GM23338 (cell line): ENCODE measurements at regions not wholly inside any gene's neighbourhood (a gene's known extent, or its start where the extent isn't known, plus 50 kb on each side); places are given as distances from the start of the nearest gene placed in this dataset.
A peak's percentile ranks its signal among the peaks of the same experiment; 100 is the strongest.

Source experiments
- ATAC-seq: fragments of 200-7000 bp; cut with Tn5 transposase; 3 replicates; pipeline ENCODE4 v1.9.1; 2020
- DNase-seq: peaks from one replicate; pipeline ENCODE4 v3.0.0-alpha.2; 2015; ENCODE audit warnings: low spot score
- H2AFZ ChIP-seq: fragments of 200-600 bp; sonication (generic); 2 replicates; pipeline ENCODE4 v1.8.0; 2016; ENCODE audit warnings: antibody characterized with exemption, mild to moderate bottlenecking, moderate library complexity
- H3F3A ChIP-seq: fragments of 200-600 bp; sonication (generic); replicated peaks from 2 replicates; pipeline ENCODE4 v1.8.0; 2017; ENCODE audit warnings: antibody characterized with exemption, mixed run types, low read depth
- H3K27ac ChIP-seq: fragments of 200-600 bp; sonication (generic); 2 replicates; pipeline ENCODE4 v1.6.1; 2016; ENCODE audit warnings: low read depth
- H3K27me3 ChIP-seq: fragments of 200-600 bp; sonication (generic); 2 replicates; pipeline ENCODE4 v1.8.0; 2016; ENCODE audit warnings: mild to moderate bottlenecking, mixed run types, moderate library complexity; ENCODE audit not compliant: insufficient read depth
- H3K36me3 ChIP-seq: fragments of 200-600 bp; sonication (generic); 2 replicates; pipeline ENCODE4 v1.8.0; 2016; ENCODE audit warnings: mild to moderate bottlenecking; ENCODE audit not compliant: insufficient read depth
- H3K4me1 ChIP-seq: fragments of 200-600 bp; sonication (generic); 2 replicates; pipeline ENCODE4 v1.8.0; 2016; ENCODE audit warnings: mild to moderate bottlenecking, moderate library complexity; ENCODE audit not compliant: insufficient read depth
- H3K4me2 ChIP-seq: fragments of 200-600 bp; sonication (generic); 2 replicates; pipeline ENCODE4 v1.7.1; 2017; ENCODE audit warnings: mixed run types
- H3K4me3 ChIP-seq: fragments of 200-600 bp; sonication (generic); 2 replicates; pipeline ENCODE4 v1.6.1; 2016; ENCODE audit warnings: mixed run types
- H3K79me2 ChIP-seq: fragments of 200-600 bp; sonication (generic); replicated peaks from 2 replicates; pipeline ENCODE4 v1.8.0; 2017; ENCODE audit warnings: mild to moderate bottlenecking; ENCODE audit not compliant: insufficient read depth
- H3K9me2 ChIP-seq: fragments of 200-600 bp; sonication (generic); 2 replicates; pipeline ENCODE4 v1.8.0; 2017; ENCODE audit not compliant: insufficient read depth
- H4K20me1 ChIP-seq: fragments of 200-600 bp; sonication (generic); replicated peaks from 2 replicates; pipeline ENCODE4 v1.8.0; 2017; ENCODE audit warnings: mild to moderate bottlenecking; ENCODE audit not compliant: insufficient read depth
- H3K27ac Mint-ChIP-seq: 2 replicates; pipeline ENCODE4 v1.8.0; 2020; ENCODE audit warnings: inconsistent platforms, mild to moderate bottlenecking, moderate library complexity, mixed read lengths
- H3K27me3 Mint-ChIP-seq: 3 replicates; pipeline ENCODE4 v1.8.0; 2022; ENCODE audit warnings: low read depth, mild to moderate bottlenecking, moderate library complexity, mixed read lengths, inconsistent platforms; ENCODE audit not compliant: insufficient read depth, poor library complexity
- H3K36me3 Mint-ChIP-seq: 3 replicates; pipeline ENCODE4 v1.8.0; 2021; ENCODE audit warnings: low read depth, mild to moderate bottlenecking, inconsistent platforms, moderate library complexity, mixed read lengths
- H3K4me1 Mint-ChIP-seq: 3 replicates; pipeline ENCODE4 v1.8.0; 2020; ENCODE audit warnings: mild to moderate bottlenecking, inconsistent platforms, mixed read lengths
- H3K4me3 Mint-ChIP-seq: 3 replicates; pipeline ENCODE4 v1.8.0; 2021; ENCODE audit warnings: moderate library complexity, mild to moderate bottlenecking, inconsistent platforms, mixed read lengths
- H3K9me3 Mint-ChIP-seq: 3 replicates; pipeline ENCODE4 v1.8.0; 2020; ENCODE audit warnings: moderate library complexity, mild to moderate bottlenecking, inconsistent platforms, mixed read lengths
- CREB1 ChIP-seq: fragments of 250-450 bp; sonication (Bioruptor Pico); IDR thresholded peaks from 2 replicates; pipeline ENCODE4 v1.5.0; 2020; ENCODE audit warnings: low read depth, mild to moderate bottlenecking, moderate library complexity
- EZH2phosphoT487 ChIP-seq: fragments of 200-600 bp; sonication (generic); IDR thresholded peaks from one replicate; pipeline ENCODE4 v1.8.1; 2018; ENCODE audit warnings: antibody characterized with exemption; ENCODE audit not compliant: unreplicated experiment
- NANOG ChIP-seq: IDR thresholded peaks from 2 replicates; pipeline ENCODE4 v1.6.1; 2016; ENCODE audit warnings: antibody characterized with exemption, borderline replicate concordance
- POLR2AphosphoS5 ChIP-seq: IDR thresholded peaks from 2 replicates; pipeline ENCODE4 v1.6.1; 2016; ENCODE audit warnings: antibody characterized with exemption, low read depth
- STAT1 ChIP-seq: IDR thresholded peaks from one replicate; pipeline ENCODE4 v1.6.1; 2016; ENCODE audit warnings: antibody characterized with exemption; ENCODE audit not compliant: unreplicated experiment
- TF ChIP-seq, protein P1 (sequence below), 2 experiments: fragments of 200-600 bp in 1 of 2; sonication (generic) in 1 of 2; conservative IDR thresholded peaks; 2 replicates each; pipeline versions ENCODE4 v1.5.1 to v1.6.1; 2016 to 2017; ENCODE audit warnings: antibody characterized with exemption in 2 of 2, low read depth in 2 of 2, mild to moderate bottlenecking in 2 of 2, moderate library complexity in 1 of 2
- TF ChIP-seq, protein P2 (sequence below): fragments of 250-450 bp; sonication (Bioruptor Pico); IDR thresholded peaks from 2 replicates; pipeline ENCODE4 v1.5.0; 2020; ENCODE audit warnings: mild to moderate bottlenecking, moderate library complexity
- TF ChIP-seq, protein P3 (sequence below): IDR thresholded peaks from 2 replicates; pipeline ENCODE4 v1.6.1; 2016; ENCODE audit warnings: antibody characterized with exemption
- TF ChIP-seq, protein P4 (sequence below): IDR thresholded peaks from one replicate; pipeline ENCODE4 v1.6.1; 2018; ENCODE audit warnings: antibody characterized with exemption; ENCODE audit not compliant: unreplicated experiment

DNA sequence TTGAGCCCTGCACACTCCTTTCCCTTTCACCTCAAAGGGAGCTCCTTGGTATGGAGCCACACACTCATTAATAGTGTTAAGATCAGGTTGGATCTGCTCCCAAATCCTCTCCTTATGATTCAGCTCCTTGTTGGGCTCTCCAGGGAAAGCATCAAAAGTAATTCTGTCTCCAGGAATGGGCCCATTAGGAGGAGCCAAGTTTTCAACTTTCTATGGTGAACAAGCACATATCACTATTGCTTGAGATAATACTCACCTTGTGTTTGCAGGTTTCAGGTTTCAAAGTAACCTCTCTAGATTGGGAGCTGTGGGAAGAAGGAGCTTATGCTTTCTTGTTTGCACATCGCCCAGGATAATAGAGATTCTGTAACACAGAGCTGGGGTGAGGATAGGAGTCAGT lies 164.8 kb downstream of the TNFSF18 start:
- TF ChIP-seq, protein P1, sequence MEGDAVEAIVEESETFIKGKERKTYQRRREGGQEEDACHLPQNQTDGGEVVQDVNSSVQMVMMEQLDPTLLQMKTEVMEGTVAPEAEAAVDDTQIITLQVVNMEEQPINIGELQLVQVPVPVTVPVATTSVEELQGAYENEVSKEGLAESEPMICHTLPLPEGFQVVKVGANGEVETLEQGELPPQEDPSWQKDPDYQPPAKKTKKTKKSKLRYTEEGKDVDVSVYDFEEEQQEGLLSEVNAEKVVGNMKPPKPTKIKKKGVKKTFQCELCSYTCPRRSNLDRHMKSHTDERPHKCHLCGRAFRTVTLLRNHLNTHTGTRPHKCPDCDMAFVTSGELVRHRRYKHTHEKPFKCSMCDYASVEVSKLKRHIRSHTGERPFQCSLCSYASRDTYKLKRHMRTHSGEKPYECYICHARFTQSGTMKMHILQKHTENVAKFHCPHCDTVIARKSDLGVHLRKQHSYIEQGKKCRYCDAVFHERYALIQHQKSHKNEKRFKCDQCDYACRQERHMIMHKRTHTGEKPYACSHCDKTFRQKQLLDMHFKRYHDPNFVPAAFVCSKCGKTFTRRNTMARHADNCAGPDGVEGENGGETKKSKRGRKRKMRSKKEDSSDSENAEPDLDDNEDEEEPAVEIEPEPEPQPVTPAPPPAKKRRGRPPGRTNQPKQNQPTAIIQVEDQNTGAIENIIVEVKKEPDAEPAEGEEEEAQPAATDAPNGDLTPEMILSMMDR (conservative IDR thresholded peaks at IDR 0.05; ENCODE audit: low read depth in 2 of 2) = no peak
- Mint-ChIP-seq H3K9me3 (no peaks in the 10 kb centered on the region; the same call in 2 of the 3 replicates), H3K36me3 (no peaks in the 10 kb centered on the region), H3K4me1 (peaks cover 13% of the 10 kb centered on the region), H3K4me3 (no peak overlapping the region), H3K27me3 (no peaks in the 10 kb centered on the region), H3K27ac (no peak overlapping the region)
- peaks cover 7% of the 10 kb centered on the region; the same call in 1 of the 2 replicates for H3K4me1 ChIP-seq
- H3K4me3 ChIP-seq = no peak overlapping the region
- H3K4me2 ChIP-seq = no peak overlapping the region
- H3F3A ChIP-seq = no peaks in the 10 kb centered on the region
- no peak; the same call in 2 of the 3 replicates for ATAC-seq
- no peaks in the 10 kb centered on the region for H3K36me3 ChIP-seq
- peaks cover 14% of the 10 kb centered on the region; the same call in 1 of the 2 replicates for H3K9me2 ChIP-seq
- no peaks in the 10 kb centered on the region for H3K79me2 ChIP-seq
- H4K20me1 ChIP-seq = no peaks in the 10 kb centered on the region
- peak overlapping the region; percentile 90; the same call in 1 of the 2 replicates for H2AFZ ChIP-seq
- H3K27me3 ChIP-seq = no peaks in the 10 kb centered on the region
- no peak overlapping the region for H3K27ac ChIP-seq
- DNase-seq = no peak

DNA sequence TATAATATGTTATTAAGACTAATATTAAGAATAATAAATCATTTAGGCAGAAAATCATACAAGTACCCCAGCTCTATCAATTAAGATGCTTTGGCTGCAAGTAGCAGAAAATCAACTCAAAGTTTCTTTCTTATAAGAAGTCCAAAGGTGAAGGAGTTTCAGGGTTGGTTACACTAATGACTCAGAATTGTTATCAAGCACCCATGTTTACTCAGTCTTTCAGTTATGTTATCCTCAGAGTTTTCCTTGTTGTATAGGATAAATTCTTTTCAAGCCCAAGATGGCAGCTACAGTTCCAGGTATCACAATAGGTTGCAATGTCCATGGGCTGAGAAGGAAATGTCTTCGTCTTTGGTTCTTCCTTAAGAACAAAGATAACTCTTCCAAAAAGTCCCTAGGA lies 163.6 kb downstream of the TNFSF18 start:
- Mint-ChIP-seq H3K4me1 (peaks cover 13% of the 10 kb centered on the region), H3K27me3 (no peaks in the 10 kb centered on the region), H3K36me3 (no peaks in the 10 kb centered on the region), H3K27ac (no peak overlapping the region), H3K9me3 (no peaks in the 10 kb centered on the region; the same call in 2 of the 3 replicates), H3K4me3 (no peak overlapping the region)
- Histone ChIP-seq H3K79me2 (no peaks in the 10 kb centered on the region), H3K27ac (no peak overlapping the region), H3K27me3 (no peaks in the 10 kb centered on the region), H3K4me3 (no peak overlapping the region), H3K9me2 (peaks cover 14% of the 10 kb centered on the region; the same call in 1 of the 2 replicates), H3K4me2 (no peak overlapping the region), H2AFZ (no peak overlapping the region), H3K36me3 (no peaks in the 10 kb centered on the region), H3K4me1 (peaks cover 7% of the 10 kb centered on the region; the same call in 1 of the 2 replicates), H3F3A (no peaks in the 10 kb centered on the region), H4K20me1 (no peaks in the 10 kb centered on the region)
- ATAC-seq = no peak
- DNase-seq = no peak
- TF ChIP-seq NANOG (no peak), EZH2phosphoT487 (no peak), STAT1 (no peak), CREB1 (CRISPR knock-in tag) (no peak), POLR2AphosphoS5 (no peak)
- TF ChIP-seq, protein P2, sequence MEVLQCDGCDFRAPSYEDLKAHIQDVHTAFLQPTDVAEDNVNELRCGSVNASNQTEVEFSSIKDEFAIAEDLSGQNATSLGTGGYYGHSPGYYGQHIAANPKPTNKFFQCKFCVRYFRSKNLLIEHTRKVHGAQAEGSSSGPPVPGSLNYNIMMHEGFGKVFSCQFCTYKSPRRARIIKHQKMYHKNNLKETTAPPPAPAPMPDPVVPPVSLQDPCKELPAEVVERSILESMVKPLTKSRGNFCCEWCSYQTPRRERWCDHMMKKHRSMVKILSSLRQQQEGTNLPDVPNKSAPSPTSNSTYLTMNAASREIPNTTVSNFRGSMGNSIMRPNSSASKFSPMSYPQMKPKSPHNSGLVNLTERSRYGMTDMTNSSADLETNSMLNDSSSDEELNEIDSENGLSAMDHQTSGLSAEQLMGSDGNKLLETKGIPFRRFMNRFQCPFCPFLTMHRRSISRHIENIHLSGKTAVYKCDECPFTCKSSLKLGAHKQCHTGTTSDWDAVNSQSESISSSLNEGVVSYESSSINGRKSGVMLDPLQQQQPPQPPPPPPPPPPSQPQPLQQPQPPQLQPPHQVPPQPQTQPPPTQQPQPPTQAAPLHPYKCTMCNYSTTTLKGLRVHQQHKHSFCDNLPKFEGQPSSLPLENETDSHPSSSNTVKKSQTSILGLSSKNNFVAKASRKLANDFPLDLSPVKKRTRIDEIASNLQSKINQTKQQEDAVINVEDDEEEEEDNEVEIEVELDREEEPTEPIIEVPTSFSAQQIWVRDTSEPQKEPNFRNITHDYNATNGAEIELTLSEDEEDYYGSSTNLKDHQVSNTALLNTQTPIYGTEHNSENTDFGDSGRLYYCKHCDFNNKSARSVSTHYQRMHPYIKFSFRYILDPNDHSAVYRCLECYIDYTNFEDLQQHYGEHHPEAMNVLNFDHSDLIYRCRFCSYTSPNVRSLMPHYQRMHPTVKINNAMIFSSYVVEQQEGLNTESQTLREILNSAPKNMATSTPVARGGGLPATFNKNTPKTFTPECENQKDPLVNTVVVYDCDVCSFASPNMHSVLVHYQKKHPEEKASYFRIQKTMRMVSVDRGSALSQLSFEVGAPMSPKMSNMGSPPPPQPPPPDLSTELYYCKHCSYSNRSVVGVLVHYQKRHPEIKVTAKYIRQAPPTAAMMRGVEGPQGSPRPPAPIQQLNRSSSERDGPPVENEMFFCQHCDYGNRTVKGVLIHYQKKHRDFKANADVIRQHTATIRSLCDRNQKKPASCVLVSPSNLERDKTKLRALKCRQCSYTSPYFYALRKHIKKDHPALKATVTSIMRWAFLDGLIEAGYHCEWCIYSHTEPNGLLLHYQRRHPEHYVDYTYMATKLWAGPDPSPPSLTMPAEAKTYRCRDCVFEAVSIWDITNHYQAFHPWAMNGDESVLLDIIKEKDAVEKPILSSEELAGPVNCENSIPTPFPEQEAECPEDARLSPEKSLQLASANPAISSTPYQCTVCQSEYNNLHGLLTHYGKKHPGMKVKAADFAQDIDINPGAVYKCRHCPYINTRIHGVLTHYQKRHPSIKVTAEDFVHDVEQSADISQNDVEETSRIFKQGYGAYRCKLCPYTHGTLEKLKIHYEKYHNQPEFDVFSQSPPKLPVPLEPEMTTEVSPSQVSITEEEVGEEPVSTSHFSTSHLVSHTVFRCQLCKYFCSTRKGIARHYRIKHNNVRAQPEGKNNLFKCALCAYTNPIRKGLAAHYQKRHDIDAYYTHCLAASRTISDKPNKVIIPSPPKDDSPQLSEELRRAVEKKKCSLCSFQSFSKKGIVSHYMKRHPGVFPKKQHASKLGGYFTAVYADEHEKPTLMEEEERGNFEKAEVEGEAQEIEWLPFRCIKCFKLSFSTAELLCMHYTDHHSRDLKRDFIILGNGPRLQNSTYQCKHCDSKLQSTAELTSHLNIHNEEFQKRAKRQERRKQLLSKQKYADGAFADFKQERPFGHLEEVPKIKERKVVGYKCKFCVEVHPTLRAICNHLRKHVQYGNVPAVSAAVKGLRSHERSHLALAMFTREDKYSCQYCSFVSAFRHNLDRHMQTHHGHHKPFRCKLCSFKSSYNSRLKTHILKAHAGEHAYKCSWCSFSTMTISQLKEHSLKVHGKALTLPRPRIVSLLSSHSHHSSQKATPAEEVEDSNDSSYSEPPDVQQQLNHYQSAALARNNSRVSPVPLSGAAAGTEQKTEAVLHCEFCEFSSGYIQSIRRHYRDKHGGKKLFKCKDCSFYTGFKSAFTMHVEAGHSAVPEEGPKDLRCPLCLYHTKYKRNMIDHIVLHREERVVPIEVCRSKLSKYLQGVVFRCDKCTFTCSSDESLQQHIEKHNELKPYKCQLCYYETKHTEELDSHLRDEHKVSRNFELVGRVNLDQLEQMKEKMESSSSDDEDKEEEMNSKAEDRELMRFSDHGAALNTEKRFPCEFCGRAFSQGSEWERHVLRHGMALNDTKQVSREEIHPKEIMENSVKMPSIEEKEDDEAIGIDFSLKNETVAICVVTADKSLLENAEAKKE = no peak
- TF ChIP-seq, protein P3, sequence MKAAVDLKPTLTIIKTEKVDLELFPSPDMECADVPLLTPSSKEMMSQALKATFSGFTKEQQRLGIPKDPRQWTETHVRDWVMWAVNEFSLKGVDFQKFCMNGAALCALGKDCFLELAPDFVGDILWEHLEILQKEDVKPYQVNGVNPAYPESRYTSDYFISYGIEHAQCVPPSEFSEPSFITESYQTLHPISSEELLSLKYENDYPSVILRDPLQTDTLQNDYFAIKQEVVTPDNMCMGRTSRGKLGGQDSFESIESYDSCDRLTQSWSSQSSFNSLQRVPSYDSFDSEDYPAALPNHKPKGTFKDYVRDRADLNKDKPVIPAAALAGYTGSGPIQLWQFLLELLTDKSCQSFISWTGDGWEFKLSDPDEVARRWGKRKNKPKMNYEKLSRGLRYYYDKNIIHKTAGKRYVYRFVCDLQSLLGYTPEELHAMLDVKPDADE = no peak
- TF ChIP-seq, protein P4, sequence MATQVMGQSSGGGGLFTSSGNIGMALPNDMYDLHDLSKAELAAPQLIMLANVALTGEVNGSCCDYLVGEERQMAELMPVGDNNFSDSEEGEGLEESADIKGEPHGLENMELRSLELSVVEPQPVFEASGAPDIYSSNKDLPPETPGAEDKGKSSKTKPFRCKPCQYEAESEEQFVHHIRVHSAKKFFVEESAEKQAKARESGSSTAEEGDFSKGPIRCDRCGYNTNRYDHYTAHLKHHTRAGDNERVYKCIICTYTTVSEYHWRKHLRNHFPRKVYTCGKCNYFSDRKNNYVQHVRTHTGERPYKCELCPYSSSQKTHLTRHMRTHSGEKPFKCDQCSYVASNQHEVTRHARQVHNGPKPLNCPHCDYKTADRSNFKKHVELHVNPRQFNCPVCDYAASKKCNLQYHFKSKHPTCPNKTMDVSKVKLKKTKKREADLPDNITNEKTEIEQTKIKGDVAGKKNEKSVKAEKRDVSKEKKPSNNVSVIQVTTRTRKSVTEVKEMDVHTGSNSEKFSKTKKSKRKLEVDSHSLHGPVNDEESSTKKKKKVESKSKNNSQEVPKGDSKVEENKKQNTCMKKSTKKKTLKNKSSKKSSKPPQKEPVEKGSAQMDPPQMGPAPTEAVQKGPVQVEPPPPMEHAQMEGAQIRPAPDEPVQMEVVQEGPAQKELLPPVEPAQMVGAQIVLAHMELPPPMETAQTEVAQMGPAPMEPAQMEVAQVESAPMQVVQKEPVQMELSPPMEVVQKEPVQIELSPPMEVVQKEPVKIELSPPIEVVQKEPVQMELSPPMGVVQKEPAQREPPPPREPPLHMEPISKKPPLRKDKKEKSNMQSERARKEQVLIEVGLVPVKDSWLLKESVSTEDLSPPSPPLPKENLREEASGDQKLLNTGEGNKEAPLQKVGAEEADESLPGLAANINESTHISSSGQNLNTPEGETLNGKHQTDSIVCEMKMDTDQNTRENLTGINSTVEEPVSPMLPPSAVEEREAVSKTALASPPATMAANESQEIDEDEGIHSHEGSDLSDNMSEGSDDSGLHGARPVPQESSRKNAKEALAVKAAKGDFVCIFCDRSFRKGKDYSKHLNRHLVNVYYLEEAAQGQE = no peak
